ENCODE measurements at regions not wholly inside any gene's neighbourhood (a gene's known extent, or its start where the extent isn't known, plus 50 kb on each side); places are given as distances from the start of the nearest gene placed in this dataset.

DNA sequence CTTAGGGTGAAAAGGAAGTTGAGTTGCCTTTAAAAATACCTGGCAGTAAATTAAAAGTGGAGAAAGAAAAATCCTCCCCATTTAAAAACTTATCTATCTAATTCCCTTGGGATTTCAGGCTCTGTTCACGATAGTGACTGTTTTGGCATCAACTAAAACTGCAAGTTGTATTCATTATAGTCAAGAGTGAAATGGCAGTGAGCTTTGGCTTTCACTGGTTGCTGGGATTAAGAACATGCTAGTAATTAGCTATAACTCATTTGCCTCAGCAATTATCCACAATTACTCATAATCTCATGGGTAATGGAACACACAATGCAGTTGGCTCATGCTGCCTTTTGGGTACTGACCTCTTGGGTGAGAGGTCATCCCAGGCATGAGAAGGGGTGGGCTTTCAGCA is 250.1 kb downstream of the GAS1 start:
- no peak for TF ChIP-seq POLR2AphosphoS5 (IDR thresholded peaks at IDR 0.05; ENCODE audit: low read depth, low read length)
- TF ChIP-seq TAF1 (IDR thresholded peaks at IDR 0.05; ENCODE audit: borderline replicate concordance, low read depth, low read length): no peak
- TF ChIP-seq, protein P1, sequence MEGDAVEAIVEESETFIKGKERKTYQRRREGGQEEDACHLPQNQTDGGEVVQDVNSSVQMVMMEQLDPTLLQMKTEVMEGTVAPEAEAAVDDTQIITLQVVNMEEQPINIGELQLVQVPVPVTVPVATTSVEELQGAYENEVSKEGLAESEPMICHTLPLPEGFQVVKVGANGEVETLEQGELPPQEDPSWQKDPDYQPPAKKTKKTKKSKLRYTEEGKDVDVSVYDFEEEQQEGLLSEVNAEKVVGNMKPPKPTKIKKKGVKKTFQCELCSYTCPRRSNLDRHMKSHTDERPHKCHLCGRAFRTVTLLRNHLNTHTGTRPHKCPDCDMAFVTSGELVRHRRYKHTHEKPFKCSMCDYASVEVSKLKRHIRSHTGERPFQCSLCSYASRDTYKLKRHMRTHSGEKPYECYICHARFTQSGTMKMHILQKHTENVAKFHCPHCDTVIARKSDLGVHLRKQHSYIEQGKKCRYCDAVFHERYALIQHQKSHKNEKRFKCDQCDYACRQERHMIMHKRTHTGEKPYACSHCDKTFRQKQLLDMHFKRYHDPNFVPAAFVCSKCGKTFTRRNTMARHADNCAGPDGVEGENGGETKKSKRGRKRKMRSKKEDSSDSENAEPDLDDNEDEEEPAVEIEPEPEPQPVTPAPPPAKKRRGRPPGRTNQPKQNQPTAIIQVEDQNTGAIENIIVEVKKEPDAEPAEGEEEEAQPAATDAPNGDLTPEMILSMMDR (IDR thresholded peaks at IDR 0.05): no peak
- no peak for TF ChIP-seq EZH2phosphoT487 (IDR thresholded peaks at IDR 0.05; ENCODE audit: borderline replicate concordance, low read depth)
- no peak for TF ChIP-seq RFX5 (IDR thresholded peaks at IDR 0.05; ENCODE audit: low read length)
- TF ChIP-seq RAD21 (IDR thresholded peaks at IDR 0.05; ENCODE audit: low read length): no peak
- no peak for TF ChIP-seq RCOR1 (IDR thresholded peaks at IDR 0.05; ENCODE audit: low read length)

All from SK-N-SH (cell line).